ENCODE measurements at regions not wholly inside any gene's neighbourhood (a gene's known extent, or its start where the extent isn't known, plus 50 kb on each side); places are given as distances from the start of the nearest gene placed in this dataset.

GRCh38 chr2:153308466-153308865 is 170.1 kb downstream of the RPRM start:
- TF ChIP-seq RFX5 (IDR thresholded peaks at IDR 0.05; ENCODE audit: low read depth, low read length), result no peak
- no peak for TF ChIP-seq CBX5 (CRISPR knock-in tag; IDR thresholded peaks at IDR 0.05; ENCODE audit: borderline replicate concordance)
- no peak for TF ChIP-seq SMC3 (IDR thresholded peaks at IDR 0.05; ENCODE audit: low read length)
- TF ChIP-seq HNF4G (IDR thresholded peaks at IDR 0.05; ENCODE audit: borderline replicate concordance, low read depth, low read length), result no peak
- no peak for TF ChIP-seq HNF4G (CRISPR knock-in tag; IDR thresholded peaks at IDR 0.05; ENCODE audit: borderline replicate concordance, low read depth)
- TF ChIP-seq RAD21 (CRISPR knock-in tag; IDR thresholded peaks at IDR 0.05), result no peak
- TF ChIP-seq SALL2 (CRISPR knock-in tag; IDR thresholded peaks at IDR 0.05), result no peak
- no peak for TF ChIP-seq ZNF512 (CRISPR knock-in tag; IDR thresholded peaks at IDR 0.05)
- TF ChIP-seq STAT6 (CRISPR knock-in tag; IDR thresholded peaks at IDR 0.05; ENCODE audit: borderline replicate concordance), result no peak
- TF ChIP-seq JUND (CRISPR knock-in tag; IDR thresholded peaks at IDR 0.05), result no peak
- no peak for TF ChIP-seq MXD4 (CRISPR knock-in tag; IDR thresholded peaks at IDR 0.05)

All from HepG2 (cell line).